GM12891 (cell line): ENCODE measurements at regions not wholly inside any gene's neighbourhood (a gene's known extent, or its start where the extent isn't known, plus 50 kb on each side); places are given as distances from the start of the nearest gene placed in this dataset.
"Not testable (repeated sequence)": the region's sequence is repeated elsewhere in the genome, so short reads cannot be mapped to it uniquely, and the experiment has no call there.

Experiments
- POLR2A ChIP-seq: IDR thresholded peaks from 2 replicates; pipeline ENCODE4 v1.6.1; 2011; ENCODE audit warnings: low read depth, low read length, control low read depth
- POLR2AphosphoS5 ChIP-seq: IDR thresholded peaks from 2 replicates; pipeline ENCODE4 v1.6.1; 2011; ENCODE audit warnings: low read depth, low read length, control low read depth
- POU2F2 ChIP-seq: IDR thresholded peaks from 2 replicates; pipeline ENCODE4 v1.6.1; 2011; ENCODE audit warnings: low read depth, mild to moderate bottlenecking, control low read depth, low read length, moderate library complexity
- TAF1 ChIP-seq: IDR thresholded peaks from 2 replicates; pipeline ENCODE4 v1.6.1; 2011; ENCODE audit warnings: low read depth, low read length, control low read depth

DNA sequence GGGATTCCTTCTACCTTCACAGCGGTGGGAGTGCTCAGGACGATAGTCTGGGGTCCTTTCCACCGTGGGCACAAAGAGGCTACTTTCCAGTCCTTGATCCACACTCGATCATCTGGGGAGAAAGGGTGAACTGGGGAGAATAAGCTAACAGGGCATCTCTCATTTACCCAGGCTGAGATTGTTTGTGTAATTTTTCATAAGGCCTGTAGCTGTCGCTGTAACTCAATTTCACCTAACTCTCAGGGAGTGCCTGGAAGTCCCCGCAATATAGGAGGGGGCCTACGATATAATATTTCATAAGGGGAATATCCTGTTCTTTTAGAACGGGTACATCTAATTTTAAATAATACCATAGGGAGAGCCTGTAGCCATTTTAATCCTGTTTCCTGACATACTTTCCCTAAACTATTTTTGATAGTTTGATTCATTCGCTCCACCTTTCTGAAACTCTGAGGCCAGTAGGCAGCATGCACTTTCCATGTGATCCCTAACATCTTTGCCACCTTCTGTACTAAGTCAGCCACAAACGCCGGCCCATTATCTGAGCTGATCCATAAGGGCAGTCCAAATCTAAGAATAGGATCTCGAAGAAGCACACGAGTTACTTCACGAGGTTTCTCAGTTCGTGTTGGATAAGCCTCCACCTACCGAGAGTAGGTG lies 127.2 kb upstream of the CCZ1B start:
- not testable (repeated sequence) for TF ChIP-seq POLR2AphosphoS5, POLR2A, TAF1, POU2F2
